ENCODE measurements at regions not wholly inside any gene's neighbourhood (a gene's known extent, or its start where the extent isn't known, plus 50 kb on each side); places are given as distances from the start of the nearest gene placed in this dataset.

DNA sequence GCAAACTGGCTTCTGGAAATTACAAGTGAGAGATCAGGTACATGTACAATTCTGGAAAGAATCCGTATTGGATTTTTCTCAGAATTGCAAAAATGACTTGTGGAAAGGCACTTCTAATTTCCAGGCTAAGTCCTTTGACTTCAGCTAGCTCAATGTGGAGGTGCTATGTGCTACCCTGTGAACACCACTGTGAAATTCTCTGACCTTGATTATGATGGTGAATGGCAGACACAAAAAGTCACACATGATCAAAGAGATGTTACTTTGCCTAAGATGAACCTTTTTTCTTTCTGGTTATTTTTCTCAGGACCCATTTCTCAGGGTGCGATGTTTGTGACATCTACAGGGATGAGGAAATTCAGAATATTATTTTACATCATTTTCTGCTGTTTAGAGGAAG lies 856.6 kb upstream of the VRK2 start:
- TF ChIP-seq, protein P1, sequence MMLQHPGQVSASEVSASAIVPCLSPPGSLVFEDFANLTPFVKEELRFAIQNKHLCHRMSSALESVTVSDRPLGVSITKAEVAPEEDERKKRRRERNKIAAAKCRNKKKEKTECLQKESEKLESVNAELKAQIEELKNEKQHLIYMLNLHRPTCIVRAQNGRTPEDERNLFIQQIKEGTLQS (CRISPR knock-in tag; IDR thresholded peaks at IDR 0.05), result no peak
- TF ChIP-seq, protein P2, sequence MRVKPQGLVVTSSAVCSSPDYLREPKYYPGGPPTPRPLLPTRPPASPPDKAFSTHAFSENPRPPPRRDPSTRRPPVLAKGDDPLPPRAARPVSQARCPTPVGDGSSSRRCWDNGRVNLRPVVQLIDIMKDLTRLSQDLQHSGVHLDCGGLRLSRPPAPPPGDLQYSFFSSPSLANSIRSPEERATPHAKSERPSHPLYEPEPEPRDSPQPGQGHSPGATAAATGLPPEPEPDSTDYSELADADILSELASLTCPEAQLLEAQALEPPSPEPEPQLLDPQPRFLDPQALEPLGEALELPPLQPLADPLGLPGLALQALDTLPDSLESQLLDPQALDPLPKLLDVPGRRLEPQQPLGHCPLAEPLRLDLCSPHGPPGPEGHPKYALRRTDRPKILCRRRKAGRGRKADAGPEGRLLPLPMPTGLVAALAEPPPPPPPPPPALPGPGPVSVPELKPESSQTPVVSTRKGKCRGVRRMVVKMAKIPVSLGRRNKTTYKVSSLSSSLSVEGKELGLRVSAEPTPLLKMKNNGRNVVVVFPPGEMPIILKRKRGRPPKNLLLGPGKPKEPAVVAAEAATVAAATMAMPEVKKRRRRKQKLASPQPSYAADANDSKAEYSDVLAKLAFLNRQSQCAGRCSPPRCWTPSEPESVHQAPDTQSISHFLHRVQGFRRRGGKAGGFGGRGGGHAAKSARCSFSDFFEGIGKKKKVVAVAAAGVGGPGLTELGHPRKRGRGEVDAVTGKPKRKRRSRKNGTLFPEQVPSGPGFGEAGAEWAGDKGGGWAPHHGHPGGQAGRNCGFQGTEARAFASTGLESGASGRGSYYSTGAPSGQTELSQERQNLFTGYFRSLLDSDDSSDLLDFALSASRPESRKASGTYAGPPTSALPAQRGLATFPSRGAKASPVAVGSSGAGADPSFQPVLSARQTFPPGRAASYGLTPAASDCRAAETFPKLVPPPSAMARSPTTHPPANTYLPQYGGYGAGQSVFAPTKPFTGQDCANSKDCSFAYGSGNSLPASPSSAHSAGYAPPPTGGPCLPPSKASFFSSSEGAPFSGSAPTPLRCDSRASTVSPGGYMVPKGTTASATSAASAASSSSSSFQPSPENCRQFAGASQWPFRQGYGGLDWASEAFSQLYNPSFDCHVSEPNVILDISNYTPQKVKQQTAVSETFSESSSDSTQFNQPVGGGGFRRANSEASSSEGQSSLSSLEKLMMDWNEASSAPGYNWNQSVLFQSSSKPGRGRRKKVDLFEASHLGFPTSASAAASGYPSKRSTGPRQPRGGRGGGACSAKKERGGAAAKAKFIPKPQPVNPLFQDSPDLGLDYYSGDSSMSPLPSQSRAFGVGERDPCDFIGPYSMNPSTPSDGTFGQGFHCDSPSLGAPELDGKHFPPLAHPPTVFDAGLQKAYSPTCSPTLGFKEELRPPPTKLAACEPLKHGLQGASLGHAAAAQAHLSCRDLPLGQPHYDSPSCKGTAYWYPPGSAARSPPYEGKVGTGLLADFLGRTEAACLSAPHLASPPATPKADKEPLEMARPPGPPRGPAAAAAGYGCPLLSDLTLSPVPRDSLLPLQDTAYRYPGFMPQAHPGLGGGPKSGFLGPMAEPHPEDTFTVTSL (CRISPR knock-in tag; IDR thresholded peaks at IDR 0.05; ENCODE audit: borderline replicate concordance), result no peak
- no peak for TF ChIP-seq BRD4 (CRISPR knock-in tag; IDR thresholded peaks at IDR 0.05)
- no peak for TF ChIP-seq ZC3H13 (CRISPR knock-in tag; IDR thresholded peaks at IDR 0.05)
- no peak for TF ChIP-seq MYC (CRISPR knock-in tag; IDR thresholded peaks at IDR 0.05; ENCODE audit: borderline replicate concordance)
- TF ChIP-seq EP300 (IDR thresholded peaks at IDR 0.05; ENCODE audit: low read depth in 2 of 2, low read length in 2 of 2), result no peak
- no peak for TF ChIP-seq EP300 (CRISPR knock-in tag; IDR thresholded peaks at IDR 0.05; ENCODE audit: borderline replicate concordance)
- no peak for TF ChIP-seq TEAD3 (CRISPR knock-in tag; optimal IDR thresholded peaks at IDR 0.05; ENCODE audit: borderline replicate concordance)
- TF ChIP-seq POLR2A (IDR thresholded peaks at IDR 0.05; ENCODE audit: insufficient read depth in 1 of 2, low read depth in 2 of 2, low read length in 2 of 2), result no peak
- TF ChIP-seq, protein P3, sequence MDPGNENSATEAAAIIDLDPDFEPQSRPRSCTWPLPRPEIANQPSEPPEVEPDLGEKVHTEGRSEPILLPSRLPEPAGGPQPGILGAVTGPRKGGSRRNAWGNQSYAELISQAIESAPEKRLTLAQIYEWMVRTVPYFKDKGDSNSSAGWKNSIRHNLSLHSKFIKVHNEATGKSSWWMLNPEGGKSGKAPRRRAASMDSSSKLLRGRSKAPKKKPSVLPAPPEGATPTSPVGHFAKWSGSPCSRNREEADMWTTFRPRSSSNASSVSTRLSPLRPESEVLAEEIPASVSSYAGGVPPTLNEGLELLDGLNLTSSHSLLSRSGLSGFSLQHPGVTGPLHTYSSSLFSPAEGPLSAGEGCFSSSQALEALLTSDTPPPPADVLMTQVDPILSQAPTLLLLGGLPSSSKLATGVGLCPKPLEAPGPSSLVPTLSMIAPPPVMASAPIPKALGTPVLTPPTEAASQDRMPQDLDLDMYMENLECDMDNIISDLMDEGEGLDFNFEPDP (CRISPR knock-in tag; conservative IDR thresholded peaks at IDR 0.05), result no peak
- TF ChIP-seq NFYB (CRISPR knock-in tag; IDR thresholded peaks at IDR 0.05), result no peak
- TF ChIP-seq, protein P4, sequence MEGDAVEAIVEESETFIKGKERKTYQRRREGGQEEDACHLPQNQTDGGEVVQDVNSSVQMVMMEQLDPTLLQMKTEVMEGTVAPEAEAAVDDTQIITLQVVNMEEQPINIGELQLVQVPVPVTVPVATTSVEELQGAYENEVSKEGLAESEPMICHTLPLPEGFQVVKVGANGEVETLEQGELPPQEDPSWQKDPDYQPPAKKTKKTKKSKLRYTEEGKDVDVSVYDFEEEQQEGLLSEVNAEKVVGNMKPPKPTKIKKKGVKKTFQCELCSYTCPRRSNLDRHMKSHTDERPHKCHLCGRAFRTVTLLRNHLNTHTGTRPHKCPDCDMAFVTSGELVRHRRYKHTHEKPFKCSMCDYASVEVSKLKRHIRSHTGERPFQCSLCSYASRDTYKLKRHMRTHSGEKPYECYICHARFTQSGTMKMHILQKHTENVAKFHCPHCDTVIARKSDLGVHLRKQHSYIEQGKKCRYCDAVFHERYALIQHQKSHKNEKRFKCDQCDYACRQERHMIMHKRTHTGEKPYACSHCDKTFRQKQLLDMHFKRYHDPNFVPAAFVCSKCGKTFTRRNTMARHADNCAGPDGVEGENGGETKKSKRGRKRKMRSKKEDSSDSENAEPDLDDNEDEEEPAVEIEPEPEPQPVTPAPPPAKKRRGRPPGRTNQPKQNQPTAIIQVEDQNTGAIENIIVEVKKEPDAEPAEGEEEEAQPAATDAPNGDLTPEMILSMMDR (CRISPR knock-in tag; IDR thresholded peaks at IDR 0.05), result no peak
